GM12875 (cell line): ENCODE measurements at regions not wholly inside any gene's neighbourhood (a gene's known extent, or its start where the extent isn't known, plus 50 kb on each side); places are given as distances from the start of the nearest gene placed in this dataset.

Experiments
- H3K4me3 ChIP-seq: one replicate; pipeline ENCODE4 v1.5.1; 2011; ENCODE audit warnings: low read depth, low read length, control low read depth
- TF ChIP-seq, protein P1 (sequence below): IDR thresholded peaks from 2 replicates; pipeline ENCODE4 v1.5.1; 2011; ENCODE audit warnings: low read depth, mild to moderate bottlenecking, control low read depth, inconsistent platforms, low read length, moderate library complexity, borderline replicate concordance; ENCODE audit not compliant: insufficient read depth

DNA sequence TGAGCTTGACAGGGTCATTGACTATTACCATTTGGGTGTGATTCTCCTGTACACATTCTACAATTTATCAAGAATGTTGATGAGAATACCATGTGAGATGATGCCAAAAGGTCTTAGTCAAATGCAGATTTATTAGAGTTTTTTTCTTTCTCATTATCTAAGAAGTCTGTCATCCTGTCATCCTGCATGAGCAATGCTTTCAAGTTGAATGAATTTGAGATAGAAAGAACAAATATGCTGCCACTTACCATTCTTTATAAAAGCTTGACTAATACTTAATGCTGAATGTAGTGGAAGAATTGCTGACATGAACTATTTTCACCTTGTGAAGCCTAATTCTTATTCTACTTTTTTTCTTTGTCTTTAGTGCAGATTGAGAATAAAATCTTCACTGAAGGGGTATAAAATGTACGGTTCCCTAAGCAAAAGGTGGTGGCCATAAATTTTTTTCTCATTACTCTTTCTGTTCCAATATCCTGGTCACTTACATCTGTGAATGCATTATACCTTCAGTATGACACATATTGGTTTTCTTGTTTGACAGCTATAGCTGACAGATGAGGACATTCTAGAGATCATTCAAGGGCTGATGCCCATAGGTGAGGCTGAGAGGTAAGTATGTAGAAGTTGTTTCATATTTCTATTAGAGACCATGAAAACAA lies 1434.7 kb downstream of the SLITRK1 start:
- no peak overlapping the region for H3K4me3 ChIP-seq
- TF ChIP-seq, protein P1, sequence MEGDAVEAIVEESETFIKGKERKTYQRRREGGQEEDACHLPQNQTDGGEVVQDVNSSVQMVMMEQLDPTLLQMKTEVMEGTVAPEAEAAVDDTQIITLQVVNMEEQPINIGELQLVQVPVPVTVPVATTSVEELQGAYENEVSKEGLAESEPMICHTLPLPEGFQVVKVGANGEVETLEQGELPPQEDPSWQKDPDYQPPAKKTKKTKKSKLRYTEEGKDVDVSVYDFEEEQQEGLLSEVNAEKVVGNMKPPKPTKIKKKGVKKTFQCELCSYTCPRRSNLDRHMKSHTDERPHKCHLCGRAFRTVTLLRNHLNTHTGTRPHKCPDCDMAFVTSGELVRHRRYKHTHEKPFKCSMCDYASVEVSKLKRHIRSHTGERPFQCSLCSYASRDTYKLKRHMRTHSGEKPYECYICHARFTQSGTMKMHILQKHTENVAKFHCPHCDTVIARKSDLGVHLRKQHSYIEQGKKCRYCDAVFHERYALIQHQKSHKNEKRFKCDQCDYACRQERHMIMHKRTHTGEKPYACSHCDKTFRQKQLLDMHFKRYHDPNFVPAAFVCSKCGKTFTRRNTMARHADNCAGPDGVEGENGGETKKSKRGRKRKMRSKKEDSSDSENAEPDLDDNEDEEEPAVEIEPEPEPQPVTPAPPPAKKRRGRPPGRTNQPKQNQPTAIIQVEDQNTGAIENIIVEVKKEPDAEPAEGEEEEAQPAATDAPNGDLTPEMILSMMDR, result no peak

DNA sequence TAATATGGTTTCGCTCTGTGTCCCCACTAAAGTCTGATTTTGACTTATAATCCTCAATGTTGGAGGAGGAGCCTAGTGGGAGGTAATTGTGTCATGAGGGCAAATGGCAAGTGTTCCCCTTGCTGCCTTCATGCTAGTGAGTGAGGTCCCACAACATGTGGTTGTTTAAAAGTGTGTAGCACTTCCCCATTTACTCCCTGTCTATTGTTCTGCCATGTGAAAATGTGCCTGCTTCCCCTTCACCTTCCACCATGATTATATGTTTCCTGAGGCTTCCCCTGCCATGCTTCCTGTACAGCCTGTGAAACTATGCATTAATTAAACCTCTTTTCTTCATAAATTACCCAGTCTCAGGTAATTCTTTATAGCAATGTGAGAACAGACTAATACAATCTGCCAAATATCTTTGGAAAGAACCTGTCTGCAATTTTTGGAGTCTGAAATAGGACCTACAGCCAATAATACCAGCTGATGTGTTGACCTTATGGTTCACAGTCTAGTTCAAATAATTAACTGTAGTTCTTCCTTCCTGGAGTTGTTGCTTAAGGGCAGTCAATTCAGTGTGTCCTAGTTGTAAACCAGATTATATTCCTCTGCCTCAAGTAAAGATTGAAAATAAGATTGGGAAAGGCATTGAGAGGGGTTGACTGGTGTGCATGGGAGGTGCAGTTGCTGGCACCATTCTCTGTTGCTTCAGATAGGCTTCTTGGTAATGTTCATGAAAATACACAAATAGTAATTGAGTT lies 1442.9 kb downstream of the SLITRK1 start:
- H3K4me3 ChIP-seq, result no peak overlapping the region
- TF ChIP-seq, protein P1, result no peak

DNA sequence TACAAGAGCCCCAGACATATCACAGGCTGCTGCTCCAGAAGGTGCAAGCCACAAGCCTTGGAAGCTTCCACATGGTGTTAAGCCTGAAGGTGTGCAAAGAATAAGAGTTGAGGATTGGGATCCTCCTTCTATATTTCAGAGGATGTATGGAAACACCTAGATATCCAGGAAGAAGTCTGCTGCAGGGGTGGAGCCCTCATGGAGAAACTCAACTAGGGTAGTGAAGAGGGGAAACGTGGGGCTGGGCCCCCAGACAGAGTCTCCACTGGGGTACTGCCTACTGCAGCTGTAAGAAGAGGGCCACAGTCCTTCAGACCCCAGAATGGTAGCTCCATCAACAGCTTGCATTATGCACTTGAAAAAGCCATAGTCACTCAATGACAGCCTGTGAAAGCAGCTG lies 1444.0 kb downstream of the SLITRK1 start:
- no peak overlapping the region for H3K4me3 ChIP-seq
- TF ChIP-seq, protein P1, result no peak

DNA sequence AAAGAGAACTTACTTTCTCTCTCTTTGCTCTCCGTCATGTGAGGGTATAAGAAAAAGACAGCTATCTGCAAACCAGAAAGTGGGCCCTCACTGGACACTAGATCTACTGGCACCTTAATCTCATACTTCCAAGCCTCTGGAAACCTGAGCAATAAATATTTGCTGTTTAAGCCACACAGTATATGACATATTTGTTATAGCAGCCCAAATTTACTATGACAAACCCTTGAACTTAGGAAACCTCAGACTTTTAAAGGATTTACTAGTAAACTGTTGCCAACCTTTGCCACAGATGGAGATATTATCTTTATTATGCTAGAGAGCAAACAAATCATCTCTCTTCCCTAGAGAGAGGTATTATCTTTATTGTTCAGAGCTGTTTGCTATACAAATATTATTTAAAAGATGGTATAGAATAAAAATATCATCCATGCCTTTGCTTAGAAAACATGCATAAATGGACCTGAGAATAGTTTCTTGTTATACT lies 1446.1 kb downstream of the SLITRK1 start:
- H3K4me3 ChIP-seq, result no peak overlapping the region
- TF ChIP-seq, protein P1, result no peak

DNA sequence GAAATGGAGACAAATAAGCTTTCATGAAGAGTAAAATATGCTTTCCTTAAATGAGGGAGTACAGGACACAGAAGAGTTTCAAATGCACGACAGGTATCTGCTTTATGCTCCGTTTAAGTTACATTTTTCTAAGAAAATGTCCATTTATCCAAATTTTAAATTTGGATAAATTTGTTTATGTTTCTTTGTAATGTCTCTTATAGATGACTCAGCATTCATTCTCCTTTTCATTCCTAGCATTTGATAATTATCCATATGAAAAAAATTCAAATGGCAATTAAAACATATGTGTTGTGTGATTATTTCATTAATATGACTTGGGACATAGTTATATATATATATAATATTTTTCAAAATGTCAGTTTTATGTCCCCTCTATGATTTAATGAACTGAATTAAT lies 1449.3 kb downstream of the SLITRK1 start:
- TF ChIP-seq, protein P1, result no peak
- H3K4me3 ChIP-seq, result no peak overlapping the region

DNA sequence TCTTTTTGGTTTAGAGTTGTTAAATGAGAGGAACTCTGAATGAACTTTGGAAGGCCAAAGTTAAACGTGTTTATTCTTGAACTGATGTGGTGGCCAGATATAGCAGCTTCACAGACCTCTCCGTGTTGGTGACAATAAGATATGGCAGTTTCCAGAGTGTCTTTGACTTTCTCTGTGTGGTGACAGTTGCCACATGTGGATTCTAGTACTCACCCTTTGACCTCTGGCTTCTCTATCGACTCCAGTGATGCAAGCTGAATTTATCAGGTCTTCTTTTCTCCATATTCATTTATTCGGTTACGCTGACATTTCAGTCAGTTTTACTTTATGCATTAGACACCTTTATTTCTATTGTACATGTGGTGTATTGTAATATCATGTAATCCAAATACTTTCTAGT lies 1469.5 kb downstream of the SLITRK1 start:
- H3K4me3 ChIP-seq, result no peak overlapping the region
- TF ChIP-seq, protein P1, result no peak

DNA sequence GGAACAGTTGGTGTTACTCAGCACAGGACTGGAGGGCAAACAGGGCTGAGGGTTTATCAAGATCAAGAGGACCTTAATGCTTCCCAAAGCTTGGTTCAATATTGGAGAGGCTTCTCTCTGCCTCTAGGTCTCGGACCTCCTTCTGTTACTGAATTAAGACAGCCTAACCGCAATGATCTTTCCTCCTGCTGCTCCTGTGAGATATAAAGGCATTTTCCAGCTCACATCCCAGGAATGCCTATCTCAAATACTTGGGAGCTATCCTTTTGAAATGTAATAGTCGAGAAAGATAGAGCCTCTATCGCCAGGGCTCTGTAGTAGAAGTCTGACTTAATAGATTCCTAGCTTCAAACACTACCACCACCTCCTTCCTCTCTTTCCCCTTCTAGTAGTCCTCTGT lies 1475.0 kb downstream of the SLITRK1 start:
- H3K4me3 ChIP-seq, result no peak overlapping the region
- TF ChIP-seq, protein P1, result no peak
